ENCODE measurements at regions not wholly inside any gene's neighbourhood (a gene's known extent, or its start where the extent isn't known, plus 50 kb on each side); places are given as distances from the start of the nearest gene placed in this dataset.

GRCh38 chr10:10235003-10235402 lies 782.7 kb upstream of the CELF2 start:
- Mint-ChIP-seq H3K4me3 (ENCODE audit: unreplicated experiment) (no peak overlapping the region), H3K27ac (ENCODE audit: unreplicated experiment) (no peak overlapping the region), H3K9me3 (ENCODE audit: unreplicated experiment) (no peaks in the 10 kb centered on the region), H3K4me1 (ENCODE audit: unreplicated experiment) (no peaks in the 10 kb centered on the region), H3K27me3 (ENCODE audit: unreplicated experiment) (no peaks in the 10 kb centered on the region), H3K36me3 (ENCODE audit: low read depth, unreplicated experiment) (no peaks in the 10 kb centered on the region)
- no peak for DNase-seq (ENCODE audit: low spot score)
- no peak for TF ChIP-seq CTCF (IDR thresholded peaks at IDR 0.05; ENCODE audit: unreplicated experiment)

- no peaks in the 10 kb centered on the region for H3K4me1 Mint-ChIP-seq (ENCODE audit: unreplicated experiment)
- no peak for DNase-seq (ENCODE audit: low spot score)
- no peaks in the 10 kb centered on the region for H3K9me3 Mint-ChIP-seq (ENCODE audit: unreplicated experiment)
- no peak overlapping the region for H3K27ac Mint-ChIP-seq (ENCODE audit: unreplicated experiment)
- H3K36me3 Mint-ChIP-seq (ENCODE audit: low read depth, unreplicated experiment), result no peaks in the 10 kb centered on the region
- TF ChIP-seq CTCF (IDR thresholded peaks at IDR 0.05; ENCODE audit: unreplicated experiment), result no peak
- no peak overlapping the region for H3K4me3 Mint-ChIP-seq (ENCODE audit: unreplicated experiment)
- no peaks in the 10 kb centered on the region for H3K27me3 Mint-ChIP-seq (ENCODE audit: unreplicated experiment)
Measured at GRCh38 chr10:10247585-10247984, 770.1 kb upstream of the CELF2 start.

GRCh38 chr10:10256860-10257259 lies 760.8 kb upstream of the CELF2 start:
- DNase-seq (ENCODE audit: low spot score), result no peak
- Mint-ChIP-seq H3K36me3 (ENCODE audit: low read depth, unreplicated experiment) (no peaks in the 10 kb centered on the region), H3K4me3 (ENCODE audit: unreplicated experiment) (no peak overlapping the region), H3K27ac (ENCODE audit: unreplicated experiment) (no peak overlapping the region), H3K4me1 (ENCODE audit: unreplicated experiment) (no peaks in the 10 kb centered on the region), H3K9me3 (ENCODE audit: unreplicated experiment) (no peaks in the 10 kb centered on the region), H3K27me3 (ENCODE audit: unreplicated experiment) (no peaks in the 10 kb centered on the region)
- no peak for TF ChIP-seq CTCF (IDR thresholded peaks at IDR 0.05; ENCODE audit: unreplicated experiment)

GRCh38 chr10:10259013-10259412 lies 758.7 kb upstream of the CELF2 start:
- Mint-ChIP-seq H3K27ac (ENCODE audit: unreplicated experiment) (no peak overlapping the region), H3K9me3 (ENCODE audit: unreplicated experiment) (no peaks in the 10 kb centered on the region), H3K4me3 (ENCODE audit: unreplicated experiment) (no peak overlapping the region), H3K36me3 (ENCODE audit: low read depth, unreplicated experiment) (no peaks in the 10 kb centered on the region), H3K27me3 (ENCODE audit: unreplicated experiment) (no peaks in the 10 kb centered on the region), H3K4me1 (ENCODE audit: unreplicated experiment) (peaks cover 3% of the 10 kb centered on the region)
- TF ChIP-seq CTCF (IDR thresholded peaks at IDR 0.05; ENCODE audit: unreplicated experiment), result no peak
- DNase-seq (ENCODE audit: low spot score), result no peak

GRCh38 chr10:10270126-10271050 lies 747.3 kb upstream of the CELF2 start:
- Mint-ChIP-seq H3K4me3 (ENCODE audit: unreplicated experiment) (no peak overlapping the region), H3K4me1 (ENCODE audit: unreplicated experiment) (no peaks in the 10 kb centered on the region), H3K36me3 (ENCODE audit: low read depth, unreplicated experiment) (no peaks in the 10 kb centered on the region), H3K9me3 (ENCODE audit: unreplicated experiment) (no peaks in the 10 kb centered on the region), H3K27ac (ENCODE audit: unreplicated experiment) (no peak overlapping the region), H3K27me3 (ENCODE audit: unreplicated experiment) (no peaks in the 10 kb centered on the region)
- TF ChIP-seq CTCF (IDR thresholded peaks at IDR 0.05; ENCODE audit: unreplicated experiment), result no peak
- DNase-seq (ENCODE audit: low spot score), result no peak
